Skin of body (tissue), 2 donors: ENCODE measurements at regions not wholly inside any gene's neighbourhood (a gene's known extent, or its start where the extent isn't known, plus 50 kb on each side); places are given as distances from the start of the nearest gene placed in this dataset. TPM values are rescaled to one million over a fixed set of nuclear protein-coding genes. Genes with fewer than 3 reads are reported as not detected.

Experiments used
- DNase-seq: peaks from one replicate; lab custom pipeline; 2025; lab: John Stamatoyannopoulos, UW
- small RNA-seq: library from RNA; depleted of rRNA; stranded (forward); fragments of <200 nt; gene quantifications from one replicate; pipeline ENCODE3, GENCODE V24; 2014; ENCODE audit warnings: low replicate concordance

GRCh38 chr12:124371970-124372555 is 77.2 kb downstream of the RFLNA start:
- DNase-seq, result no peak

GRCh38 chr12:124371366-124371765 is 76.5 kb downstream of the RFLNA start:
- DNase-seq, result no peak

- no peak for DNase-seq
These were observed 76.0 kb downstream of the RFLNA start for GRCh38 chr12:124370851-124371250.

GRCh38 chr12:124370384-124370783 is 75.5 kb downstream of the RFLNA start:
- DNase-seq, result no peak

GRCh38 chr12:124369827-124370378 is 75.0 kb downstream of the RFLNA start:
- peak; percentile 72 for DNase-seq

GRCh38 chr12:124369055-124369826 is 74.3 kb downstream of the RFLNA start:
- peak; percentile 74 for DNase-seq

GRCh38 chr12:124368421-124369032 is 73.6 kb downstream of the RFLNA start:
- DNase-seq, result no peak

GRCh38 chr12:124365726-124366430 is 71.0 kb downstream of the RFLNA start:
- DNase-seq, result no peak

Small RNA genes in the stretch of these regions (small RNA-seq; reads per million reads assigned to genes)
- gene AC073916.1, result not detected
